ENCODE measurements at regions not wholly inside any gene's neighbourhood (a gene's known extent, or its start where the extent isn't known, plus 50 kb on each side); places are given as distances from the start of the nearest gene placed in this dataset.

DNA sequence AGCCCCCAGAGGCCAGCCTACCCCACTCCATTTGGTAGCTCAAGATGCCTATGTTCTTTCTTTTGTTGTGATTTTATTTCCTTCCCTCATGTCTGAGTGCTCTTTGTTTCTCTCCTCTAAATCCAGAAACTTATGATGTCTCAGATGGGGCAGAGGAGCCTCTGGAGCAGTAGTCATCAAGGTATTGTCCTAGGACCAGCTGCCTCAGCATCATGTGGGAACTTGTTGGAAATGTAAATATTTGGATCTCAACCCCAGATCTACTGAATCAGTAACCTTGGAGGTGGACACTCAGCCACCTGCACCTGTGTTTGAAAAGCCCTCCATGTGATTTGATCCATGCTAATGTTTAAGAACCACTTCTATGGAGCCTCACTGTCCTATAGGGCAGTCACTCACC lies 593.1 kb upstream of the PLXNA2 start:
- H3K4me3 ChIP-seq (ENCODE audit: low read length) = no peak overlapping the region
- no peaks in the 10 kb centered on the region for H3K9me3 ChIP-seq (replicated peaks; ENCODE audit: control insufficient read depth, low read depth, low read length)
- no peak overlapping the region for H3K27ac ChIP-seq (ENCODE audit: low read length)
- no peaks in the 10 kb centered on the region for H3K36me3 ChIP-seq (ENCODE audit: control insufficient read depth, insufficient read depth, low read length)
- no peak for DNase-seq
- no peaks in the 10 kb centered on the region for H3K4me1 ChIP-seq (ENCODE audit: control insufficient read depth, insufficient read depth, low read length)
- H3K27me3 ChIP-seq (ENCODE audit: control insufficient read depth, insufficient read depth, low read length) = no peaks in the 10 kb centered on the region

- Histone ChIP-seq H3K9me3 (replicated peaks; ENCODE audit: control insufficient read depth, low read depth, low read length) (no peaks in the 10 kb centered on the region), H3K36me3 (ENCODE audit: control insufficient read depth, insufficient read depth, low read length) (no peaks in the 10 kb centered on the region), H3K4me3 (ENCODE audit: low read length) (no peak overlapping the region), H3K27me3 (ENCODE audit: control insufficient read depth, insufficient read depth, low read length) (no peaks in the 10 kb centered on the region), H3K27ac (ENCODE audit: low read length) (no peak overlapping the region), H3K4me1 (ENCODE audit: control insufficient read depth, insufficient read depth, low read length) (no peaks in the 10 kb centered on the region)
- no peak for DNase-seq
- WGBS (ENCODE audit: insufficient coverage) = 51% methylated on average over 4 of the region's 10 CpGs
These were observed 597.3 kb upstream of the PLXNA2 start for GRCh38 chr1:208841436-208841835.

GRCh38 chr1:208842451-208842850 lies 598.3 kb upstream of the PLXNA2 start:
- no peak overlapping the region for H3K4me3 ChIP-seq (ENCODE audit: low read length)
- H3K36me3 ChIP-seq (ENCODE audit: control insufficient read depth, insufficient read depth, low read length) = no peaks in the 10 kb centered on the region
- no peak overlapping the region for H3K27ac ChIP-seq (ENCODE audit: low read length)
- DNase-seq = no peak
- H3K9me3 ChIP-seq (replicated peaks; ENCODE audit: control insufficient read depth, low read depth, low read length) = no peaks in the 10 kb centered on the region
- H3K27me3 ChIP-seq (ENCODE audit: control insufficient read depth, insufficient read depth, low read length) = no peaks in the 10 kb centered on the region
- 89% methylated on average over 2 of the region's 3 CpGs for WGBS (ENCODE audit: insufficient coverage)
- no peaks in the 10 kb centered on the region for H3K4me1 ChIP-seq (ENCODE audit: control insufficient read depth, insufficient read depth, low read length)

GRCh38 chr1:208844158-208844557 lies 600.0 kb upstream of the PLXNA2 start:
- no peaks in the 10 kb centered on the region for H3K36me3 ChIP-seq (ENCODE audit: control insufficient read depth, insufficient read depth, low read length)
- H3K4me3 ChIP-seq (ENCODE audit: low read length) = no peak overlapping the region
- H3K27ac ChIP-seq (ENCODE audit: low read length) = no peak overlapping the region
- 90% methylated on average over 2 of the region's 3 CpGs for WGBS (ENCODE audit: insufficient coverage)
- DNase-seq = no peak
- H3K9me3 ChIP-seq (replicated peaks; ENCODE audit: control insufficient read depth, low read depth, low read length) = no peaks in the 10 kb centered on the region
- no peaks in the 10 kb centered on the region for H3K27me3 ChIP-seq (ENCODE audit: control insufficient read depth, insufficient read depth, low read length)
- H3K4me1 ChIP-seq (ENCODE audit: control insufficient read depth, insufficient read depth, low read length) = no peaks in the 10 kb centered on the region

DNA sequence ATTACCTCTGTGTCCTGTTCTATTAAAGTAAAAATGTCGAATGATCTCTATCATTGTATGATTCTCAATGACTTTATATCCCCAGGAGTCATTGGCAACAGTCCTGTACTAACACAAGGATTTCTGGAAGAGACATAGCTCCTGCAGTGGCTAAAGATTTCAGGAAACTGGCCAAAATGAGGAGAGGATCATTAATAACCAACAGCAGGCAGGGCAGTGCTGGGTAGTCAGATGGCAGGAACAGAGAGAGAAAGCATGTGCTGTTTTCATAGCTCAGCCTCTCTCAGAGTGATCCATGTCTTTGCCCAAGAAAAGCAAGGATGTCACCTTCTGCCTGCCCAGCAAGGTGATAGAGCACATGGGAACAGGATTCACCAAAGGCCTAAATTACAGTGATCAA lies 604.7 kb upstream of the PLXNA2 start:
- Histone ChIP-seq H3K27ac (ENCODE audit: low read length) (no peak overlapping the region), H3K9me3 (replicated peaks; ENCODE audit: control insufficient read depth, low read depth, low read length) (no peaks in the 10 kb centered on the region), H3K36me3 (ENCODE audit: control insufficient read depth, insufficient read depth, low read length) (no peaks in the 10 kb centered on the region), H3K4me1 (ENCODE audit: control insufficient read depth, insufficient read depth, low read length) (no peaks in the 10 kb centered on the region), H3K27me3 (ENCODE audit: control insufficient read depth, insufficient read depth, low read length) (no peaks in the 10 kb centered on the region), H3K4me3 (ENCODE audit: low read length) (no peak overlapping the region)
- DNase-seq = no peak
- WGBS (ENCODE audit: insufficient coverage) = no CpG with 5 or more reads among the region's 1 CpG

DNA sequence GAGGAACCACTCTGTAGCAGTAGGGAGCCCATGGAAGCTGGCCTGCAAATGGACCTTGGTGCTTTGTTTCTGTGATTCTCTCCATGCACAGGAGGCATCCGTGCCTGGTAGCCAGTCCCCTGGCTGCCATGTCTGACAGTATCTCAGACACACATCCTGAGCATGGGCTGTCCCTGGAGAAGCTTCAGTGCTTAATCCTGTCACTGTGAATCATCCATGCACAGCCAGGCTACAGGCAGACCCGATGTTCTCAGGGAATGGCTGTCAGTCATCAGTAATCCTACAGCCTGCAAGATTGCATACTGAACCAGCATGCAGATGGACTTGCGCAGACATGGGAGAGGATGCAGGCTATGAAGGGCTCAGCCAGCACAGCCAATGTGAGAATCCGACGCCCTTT lies 606.3 kb upstream of the PLXNA2 start:
- no peak overlapping the region for H3K27ac ChIP-seq (ENCODE audit: low read length)
- no peaks in the 10 kb centered on the region for H3K4me1 ChIP-seq (ENCODE audit: control insufficient read depth, insufficient read depth, low read length)
- no peak for DNase-seq
- no peak overlapping the region for H3K4me3 ChIP-seq (ENCODE audit: low read length)
- 82% methylated on average over 5 of the region's 5 CpGs for WGBS (ENCODE audit: insufficient coverage)
- H3K36me3 ChIP-seq (ENCODE audit: control insufficient read depth, insufficient read depth, low read length) = no peaks in the 10 kb centered on the region
- no peaks in the 10 kb centered on the region for H3K27me3 ChIP-seq (ENCODE audit: control insufficient read depth, insufficient read depth, low read length)
- H3K9me3 ChIP-seq (replicated peaks; ENCODE audit: control insufficient read depth, low read depth, low read length) = no peaks in the 10 kb centered on the region

DNA sequence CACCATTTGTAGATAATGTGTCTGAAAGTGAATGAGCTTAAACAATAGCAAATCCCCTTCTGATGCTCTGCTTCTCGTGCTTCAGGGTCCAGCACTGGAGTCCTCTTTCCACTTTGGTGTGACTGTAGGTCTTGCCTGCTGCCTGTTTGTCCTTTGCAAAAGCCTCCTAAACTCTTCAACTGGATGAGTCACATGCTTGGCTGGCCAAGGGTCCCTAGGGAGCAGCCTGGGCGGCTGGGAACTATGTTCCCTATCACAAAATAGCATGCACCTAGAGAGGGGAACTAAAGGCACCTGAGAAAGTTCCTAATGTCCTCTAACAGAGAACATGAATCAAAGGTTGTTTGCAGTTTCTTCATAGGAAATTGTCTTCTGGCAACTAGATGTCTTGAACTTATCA lies 607.2 kb upstream of the PLXNA2 start:
- Histone ChIP-seq H3K27ac (ENCODE audit: low read length) (no peak overlapping the region), H3K36me3 (ENCODE audit: control insufficient read depth, insufficient read depth, low read length) (no peaks in the 10 kb centered on the region), H3K27me3 (ENCODE audit: control insufficient read depth, insufficient read depth, low read length) (no peaks in the 10 kb centered on the region), H3K9me3 (replicated peaks; ENCODE audit: control insufficient read depth, low read depth, low read length) (no peaks in the 10 kb centered on the region), H3K4me1 (ENCODE audit: control insufficient read depth, insufficient read depth, low read length) (no peaks in the 10 kb centered on the region), H3K4me3 (ENCODE audit: low read length) (no peak overlapping the region)
- no peak for DNase-seq
- 100% methylated on average over 1 of the region's 2 CpGs for WGBS (ENCODE audit: insufficient coverage)

DNA sequence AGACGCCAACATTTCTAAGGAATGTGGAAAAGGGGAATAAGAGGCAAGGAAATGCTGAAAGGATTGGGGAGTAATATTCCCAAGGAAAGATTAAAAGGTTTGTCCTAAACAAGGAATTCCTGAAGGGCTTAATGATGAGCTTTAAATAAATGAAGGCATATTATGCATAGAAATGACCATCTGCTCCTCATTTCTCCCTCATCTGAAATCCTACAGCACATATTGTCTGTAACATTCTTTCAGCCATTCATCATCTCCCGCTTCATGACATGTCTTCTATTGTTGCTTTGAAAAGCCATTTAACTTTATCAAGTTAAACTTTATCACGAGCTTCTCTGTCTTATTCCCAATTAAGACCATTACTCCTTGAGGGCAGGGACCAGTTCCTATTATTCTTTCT lies 608.7 kb upstream of the PLXNA2 start:
- H3K4me3 ChIP-seq (ENCODE audit: low read length) = no peak overlapping the region

DNA sequence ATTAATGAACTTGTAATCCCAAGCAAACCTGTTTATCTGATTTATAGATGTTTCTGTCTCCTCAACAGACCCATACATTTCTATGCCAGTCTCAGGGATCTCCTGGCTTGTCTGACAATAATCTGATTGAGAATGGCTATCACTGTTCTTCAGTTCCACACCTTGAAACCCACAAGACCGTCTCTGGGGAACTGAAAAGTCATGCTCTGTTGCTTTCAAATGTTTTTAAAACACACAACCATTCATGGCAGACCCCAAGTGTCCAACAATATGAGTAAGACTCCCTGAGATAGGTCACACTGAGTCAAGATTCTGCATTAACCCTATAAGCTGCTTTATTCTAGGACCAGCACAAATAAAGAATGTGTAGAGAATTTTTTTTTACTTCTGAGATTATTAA lies 611.2 kb upstream of the PLXNA2 start:
- no peaks in the 10 kb centered on the region for H3K4me1 ChIP-seq (ENCODE audit: control insufficient read depth, insufficient read depth, low read length)
- no peaks in the 10 kb centered on the region for H3K9me3 ChIP-seq (replicated peaks; ENCODE audit: control insufficient read depth, low read depth, low read length)
- DNase-seq = no peak
- H3K4me3 ChIP-seq (ENCODE audit: low read length) = no peak overlapping the region
- 67% methylated on average over 1 of the region's 1 CpG for WGBS (ENCODE audit: insufficient coverage)
- no peaks in the 10 kb centered on the region for H3K36me3 ChIP-seq (ENCODE audit: control insufficient read depth, insufficient read depth, low read length)
- no peaks in the 10 kb centered on the region for H3K27me3 ChIP-seq (ENCODE audit: control insufficient read depth, insufficient read depth, low read length)
- H3K27ac ChIP-seq (ENCODE audit: low read length) = no peak overlapping the region

More for the DNA sequence above, 608.7 kb upstream of the PLXNA2 start:
- Histone ChIP-seq H3K27ac (ENCODE audit: low read length) (no peak overlapping the region), H3K4me1 (ENCODE audit: control insufficient read depth, insufficient read depth, low read length) (no peaks in the 10 kb centered on the region), H3K9me3 (replicated peaks; ENCODE audit: control insufficient read depth, low read depth, low read length) (no peaks in the 10 kb centered on the region), H3K36me3 (ENCODE audit: control insufficient read depth, insufficient read depth, low read length) (no peaks in the 10 kb centered on the region), H3K27me3 (ENCODE audit: control insufficient read depth, insufficient read depth, low read length) (no peaks in the 10 kb centered on the region)
- WGBS (ENCODE audit: insufficient coverage) = 82% methylated on average over 2 of the region's 3 CpGs
- no peak for DNase-seq

DNA sequence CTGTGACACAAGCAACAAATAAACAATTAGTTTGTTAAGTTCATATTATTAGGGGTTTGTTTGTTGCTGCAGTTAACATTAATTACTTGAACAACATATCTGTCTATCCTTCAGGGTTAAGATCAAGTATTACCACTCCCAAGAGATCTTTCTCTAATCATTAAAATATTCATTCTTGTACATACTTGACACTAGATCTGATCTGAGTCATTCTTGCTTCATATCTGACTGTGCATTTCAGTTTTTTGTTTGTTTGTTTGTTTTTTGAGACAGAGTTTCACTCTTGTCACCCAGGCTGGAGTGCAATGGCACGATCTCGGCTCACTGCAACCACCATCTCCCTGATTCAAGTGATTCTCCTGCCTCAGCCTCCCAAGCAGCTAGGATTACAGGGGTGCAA lies 613.3 kb upstream of the PLXNA2 start:
- Histone ChIP-seq H3K4me3 (ENCODE audit: low read length) (no peak overlapping the region), H3K9me3 (replicated peaks; ENCODE audit: control insufficient read depth, low read depth, low read length) (no peaks in the 10 kb centered on the region), H3K36me3 (ENCODE audit: control insufficient read depth, insufficient read depth, low read length) (no peaks in the 10 kb centered on the region), H3K27ac (ENCODE audit: low read length) (no peak overlapping the region), H3K27me3 (ENCODE audit: control insufficient read depth, insufficient read depth, low read length) (no peaks in the 10 kb centered on the region), H3K4me1 (ENCODE audit: control insufficient read depth, insufficient read depth, low read length) (no peaks in the 10 kb centered on the region)
- WGBS (ENCODE audit: insufficient coverage) = no CpG with 5 or more reads among the region's 2 CpGs
- no peak for DNase-seq

GRCh38 chr1:208858738-208859137 lies 614.6 kb upstream of the PLXNA2 start:
- H3K4me3 ChIP-seq (ENCODE audit: low read length) = no peak overlapping the region
- no peaks in the 10 kb centered on the region for H3K36me3 ChIP-seq (ENCODE audit: control insufficient read depth, insufficient read depth, low read length)
- H3K4me1 ChIP-seq (ENCODE audit: control insufficient read depth, insufficient read depth, low read length) = no peaks in the 10 kb centered on the region
- WGBS (ENCODE audit: insufficient coverage) = 80% methylated on average over 3 of the region's 5 CpGs
- no peak for DNase-seq
- H3K9me3 ChIP-seq (replicated peaks; ENCODE audit: control insufficient read depth, low read depth, low read length) = no peaks in the 10 kb centered on the region
- H3K27ac ChIP-seq (ENCODE audit: low read length) = no peak overlapping the region
- no peaks in the 10 kb centered on the region for H3K27me3 ChIP-seq (ENCODE audit: control insufficient read depth, insufficient read depth, low read length)
